NT2/D1 (cell line): ENCODE measurements at regions not wholly inside any gene's neighbourhood (a gene's known extent, or its start where the extent isn't known, plus 50 kb on each side); places are given as distances from the start of the nearest gene placed in this dataset.

Experiments used
- DNase-seq: peaks from one replicate; pipeline ENCODE4 v3.0.0-alpha.2; 2011; ENCODE audit warnings: low read depth, low spot score
- H3K27me3 ChIP-seq: 2 replicates; pipeline ENCODE4 v1.6.0; 2011; ENCODE audit warnings: mild to moderate bottlenecking; ENCODE audit not compliant: insufficient read length, insufficient read depth
- H3K36me3 ChIP-seq: 2 replicates; pipeline ENCODE4 v1.6.1; 2011; ENCODE audit warnings: mild to moderate bottlenecking, low read length, mixed read lengths; ENCODE audit not compliant: insufficient read depth, insufficient read length
- H3K4me1 ChIP-seq: 2 replicates; pipeline ENCODE4 v1.5.1; 2011; ENCODE audit not compliant: insufficient read depth, insufficient read length
- H3K4me3 ChIP-seq: 2 replicates; pipeline ENCODE4 v1.5.1; 2011; ENCODE audit warnings: low read depth; ENCODE audit not compliant: insufficient read length
- H3K9ac ChIP-seq: 2 replicates; pipeline ENCODE4 v1.6.0; 2011; ENCODE audit warnings: low read depth; ENCODE audit not compliant: insufficient read length
- H3K9me3 ChIP-seq: 2 replicates; pipeline ENCODE4 v1.5.1; 2011; ENCODE audit warnings: mild to moderate bottlenecking, low read length; ENCODE audit not compliant: insufficient read depth
- SUZ12 ChIP-seq: IDR thresholded peaks from 2 replicates; pipeline ENCODE4 v1.6.1; 2011; ENCODE audit not compliant: insufficient read length, insufficient read depth; ENCODE audit errors: extremely low read depth
- YY1 ChIP-seq: IDR thresholded peaks from 2 replicates; pipeline ENCODE4 v1.6.1; 2011; ENCODE audit not compliant: insufficient read length, insufficient read depth
- ZNF274 ChIP-seq: IDR thresholded peaks from 2 replicates; pipeline ENCODE4 v1.6.1; 2011; ENCODE audit warnings: mild to moderate bottlenecking, low read depth, low read length

DNA sequence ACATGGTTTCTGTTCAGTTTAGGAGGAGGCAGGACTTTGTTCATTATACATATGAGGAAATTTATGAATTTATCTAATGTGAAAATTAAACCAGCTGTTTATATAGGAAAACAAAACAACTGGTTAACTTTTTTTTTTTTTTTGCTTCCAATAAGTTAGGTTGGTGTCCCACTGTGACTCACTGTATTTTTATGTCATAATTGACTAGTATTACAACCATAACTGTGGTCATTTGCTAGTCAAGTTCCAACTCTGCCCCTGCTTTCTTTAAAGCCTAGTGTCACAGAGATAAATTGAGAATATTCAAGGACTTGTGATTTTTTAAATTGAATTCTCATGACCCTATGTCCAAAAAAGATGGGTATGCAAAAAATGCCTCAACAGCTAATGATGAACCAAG is 227.7 kb downstream of the BCAT1 start:
- H3K27me3 ChIP-seq, result no peaks in the 10 kb centered on the region
- no peaks in the 10 kb centered on the region for H3K9me3 ChIP-seq
- no peak overlapping the region for H3K9ac ChIP-seq
- H3K4me1 ChIP-seq, result no peaks in the 10 kb centered on the region
- no peaks in the 10 kb centered on the region for H3K36me3 ChIP-seq
- no peak for DNase-seq
- H3K4me3 ChIP-seq, result no peak overlapping the region
- TF ChIP-seq ZNF274 (no peak), SUZ12 (no peak), YY1 (no peak)

DNA sequence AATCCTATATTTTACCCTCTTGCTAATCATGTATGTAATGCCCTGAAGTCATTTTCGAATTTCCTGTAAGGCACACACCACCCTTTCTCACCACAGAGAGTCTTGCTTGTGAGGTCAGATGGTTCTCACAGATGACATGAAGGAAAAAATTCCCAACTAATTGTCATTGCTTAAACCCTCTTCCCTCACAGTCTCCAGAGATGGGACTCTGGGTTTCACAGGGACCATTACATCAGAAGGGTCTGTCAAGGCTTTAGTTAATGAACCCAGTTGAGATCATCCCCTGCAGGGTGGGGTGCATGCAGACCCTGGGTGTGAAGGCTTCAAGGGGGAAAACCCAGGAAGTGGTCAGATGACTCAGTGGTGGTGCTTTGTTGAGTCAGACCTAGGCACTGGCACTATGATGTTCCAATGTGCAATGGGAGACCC is 229.6 kb downstream of the BCAT1 start:
- Histone ChIP-seq H3K4me3 (no peak overlapping the region), H3K4me1 (peaks cover 3% of the 10 kb centered on the region), H3K9me3 (no peaks in the 10 kb centered on the region), H3K27me3 (no peaks in the 10 kb centered on the region), H3K9ac (no peak overlapping the region), H3K36me3 (no peaks in the 10 kb centered on the region)
- TF ChIP-seq YY1 (no peak), SUZ12 (no peak), ZNF274 (no peak)
- no peak for DNase-seq

DNA sequence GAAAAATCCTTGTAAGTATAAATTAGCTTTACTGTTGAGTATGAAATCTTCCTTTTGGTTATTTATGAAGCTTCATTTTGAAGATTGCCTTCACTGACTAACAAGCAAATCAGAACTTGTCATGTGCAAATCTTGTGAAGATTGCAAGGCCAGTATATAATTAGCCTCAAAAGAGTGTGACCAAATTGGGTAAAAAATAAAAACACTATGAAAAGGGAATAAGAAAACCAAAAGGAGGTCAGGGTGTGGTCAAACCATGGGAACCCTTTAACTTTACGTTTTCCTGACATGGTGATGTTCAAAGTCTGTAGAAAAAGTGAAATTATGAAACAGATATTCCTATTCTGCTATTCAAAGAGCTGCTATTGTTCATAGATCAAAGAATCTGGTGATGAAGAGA is 230.3 kb downstream of the BCAT1 start:
- H3K4me1 ChIP-seq, result peaks cover 3% of the 10 kb centered on the region
- DNase-seq, result no peak
- H3K9me3 ChIP-seq, result no peaks in the 10 kb centered on the region
- no peaks in the 10 kb centered on the region for H3K27me3 ChIP-seq
- no peak overlapping the region for H3K9ac ChIP-seq
- no peak for TF ChIP-seq SUZ12
- TF ChIP-seq YY1, result no peak
- no peak for TF ChIP-seq ZNF274
- no peak overlapping the region for H3K4me3 ChIP-seq
- H3K36me3 ChIP-seq, result no peaks in the 10 kb centered on the region

DNA sequence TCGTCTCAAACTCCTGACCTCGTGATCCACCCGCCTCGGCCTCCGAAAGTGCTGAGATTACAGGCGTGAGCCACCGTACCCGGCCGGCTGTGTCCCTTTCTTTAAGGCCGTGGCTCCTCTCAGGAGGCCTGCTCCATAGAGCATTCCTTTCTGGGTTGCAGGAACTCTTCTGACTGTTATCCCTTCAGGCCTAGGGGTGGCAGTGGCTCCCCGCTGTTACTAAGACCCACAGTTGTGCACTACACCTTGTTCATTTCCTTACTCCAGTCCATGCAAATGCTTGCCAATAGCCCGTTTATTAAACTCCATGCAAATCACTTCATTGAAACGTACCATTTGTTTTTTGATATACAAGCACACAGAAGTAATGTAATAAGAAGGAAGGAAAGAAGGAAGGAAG is 234.7 kb downstream of the BCAT1 start:
- TF ChIP-seq ZNF274 (no peak), YY1 (no peak), SUZ12 (no peak)
- Histone ChIP-seq H3K9ac (no peak overlapping the region), H3K36me3 (no peaks in the 10 kb centered on the region), H3K27me3 (no peaks in the 10 kb centered on the region), H3K4me3 (no peak overlapping the region), H3K4me1 (peaks cover 3% of the 10 kb centered on the region), H3K9me3 (no peaks in the 10 kb centered on the region)
- no peak for DNase-seq

DNA sequence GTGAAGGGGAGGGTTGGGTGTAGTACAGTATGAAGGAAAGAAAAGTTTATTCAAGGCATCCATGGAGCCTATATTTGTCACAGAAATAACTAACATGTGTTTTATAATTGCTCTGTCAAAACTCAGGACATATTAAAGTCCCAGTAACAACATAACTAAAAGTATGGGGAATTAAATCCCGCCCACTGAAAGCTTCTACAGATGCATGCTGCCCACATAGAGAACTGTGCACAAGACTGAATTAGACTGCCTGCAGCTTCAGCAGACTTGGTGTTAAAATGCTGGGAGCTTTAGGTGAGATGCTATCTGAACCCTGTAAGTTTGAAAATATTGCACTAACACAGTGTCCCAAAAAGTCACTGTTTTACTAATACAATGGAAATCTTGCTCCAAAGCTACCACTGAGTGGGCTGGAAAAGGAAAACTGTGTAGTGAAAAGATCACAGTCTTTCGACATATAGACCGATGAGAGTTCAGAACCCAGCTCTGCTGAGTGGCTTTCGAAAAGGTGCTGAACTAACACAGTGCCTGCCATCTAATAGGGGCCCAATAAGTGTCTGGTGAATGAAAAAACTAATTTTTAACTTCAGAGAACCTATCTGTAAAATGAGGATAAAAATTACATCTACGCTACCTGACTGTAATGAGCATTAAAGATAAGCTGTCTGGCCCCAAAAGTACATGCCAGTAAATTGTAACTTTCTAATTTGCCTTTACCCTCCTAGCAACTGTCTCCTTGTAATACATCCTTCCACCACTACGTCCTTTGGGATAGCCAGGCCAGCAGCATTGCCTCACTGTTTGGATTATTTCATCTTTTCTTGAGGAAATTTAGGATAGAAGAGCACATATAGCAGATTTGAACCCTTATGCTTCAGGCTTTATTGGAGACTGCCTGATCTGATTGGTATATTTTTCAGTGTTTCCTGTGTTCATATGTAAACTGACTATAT is 237.6 kb downstream of the BCAT1 start:
- TF ChIP-seq ZNF274 (no peak), SUZ12 (no peak), YY1 (no peak)

DNA sequence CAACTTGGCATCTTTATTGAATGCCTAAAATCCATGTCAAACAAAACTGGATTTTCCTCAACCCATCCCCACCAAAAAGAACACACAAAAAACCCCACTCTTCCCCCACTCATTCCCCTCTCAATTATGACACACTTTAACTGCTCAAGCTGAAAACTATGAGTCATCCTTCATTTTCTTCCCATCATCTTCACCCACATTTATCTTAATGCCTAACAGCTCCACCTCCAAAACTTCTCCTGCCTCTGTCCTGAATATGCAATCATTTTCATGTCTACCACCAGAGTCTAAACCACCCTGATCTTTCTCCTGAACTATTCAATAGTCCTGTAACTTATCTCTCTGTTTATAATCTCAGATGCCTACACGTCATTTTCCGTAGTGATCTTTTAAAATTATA is 239.7 kb downstream of the BCAT1 start:
- Histone ChIP-seq H3K4me1 (no peaks in the 10 kb centered on the region), H3K9me3 (no peaks in the 10 kb centered on the region), H3K9ac (no peak overlapping the region), H3K4me3 (no peak overlapping the region), H3K36me3 (no peaks in the 10 kb centered on the region), H3K27me3 (no peaks in the 10 kb centered on the region)
- no peak for TF ChIP-seq YY1
- no peak for TF ChIP-seq SUZ12
- TF ChIP-seq ZNF274, result no peak
- DNase-seq, result no peak

More for the DNA sequence above, 237.6 kb downstream of the BCAT1 start:
- no peak overlapping the region for H3K4me3 ChIP-seq
- H3K4me1 ChIP-seq, result peaks cover 3% of the 10 kb centered on the region
- no peaks in the 10 kb centered on the region for H3K9me3 ChIP-seq
- H3K27me3 ChIP-seq, result no peaks in the 10 kb centered on the region
- no peak for DNase-seq
- H3K9ac ChIP-seq, result no peak overlapping the region
- H3K36me3 ChIP-seq, result no peaks in the 10 kb centered on the region

DNA sequence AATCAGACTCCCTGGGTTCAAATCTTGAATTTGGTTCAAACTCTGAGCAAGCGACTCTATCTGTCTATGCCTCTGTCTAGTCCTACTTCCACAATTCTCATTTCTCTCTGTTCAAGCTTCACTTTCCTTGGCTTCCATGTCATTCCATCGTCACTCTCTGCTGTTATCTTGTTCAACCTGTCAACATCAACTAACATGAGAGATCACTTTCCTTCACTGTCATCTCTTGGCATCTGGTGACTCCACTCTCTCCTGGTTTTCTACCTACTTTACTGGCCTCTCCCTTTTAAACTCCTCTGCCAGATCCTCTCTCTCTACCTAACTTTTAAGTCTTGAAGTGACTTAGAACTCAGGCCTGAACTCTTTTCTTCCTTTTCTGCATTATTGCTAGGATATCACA is 240.2 kb downstream of the BCAT1 start:
- Histone ChIP-seq H3K4me3 (no peak overlapping the region), H3K36me3 (no peaks in the 10 kb centered on the region), H3K9ac (no peak overlapping the region), H3K27me3 (no peaks in the 10 kb centered on the region), H3K4me1 (no peaks in the 10 kb centered on the region), H3K9me3 (no peaks in the 10 kb centered on the region)
- DNase-seq, result no peak
- TF ChIP-seq SUZ12 (no peak), YY1 (no peak), ZNF274 (no peak)
